GM18858 (cell line): ENCODE measurements at regions not wholly inside any gene's neighbourhood (a gene's known extent, or its start where the extent isn't known, plus 50 kb on each side); places are given as distances from the start of the nearest gene placed in this dataset.
"Not testable (repeated sequence)": the region's sequence is repeated elsewhere in the genome, so short reads cannot be mapped to it uniquely, and the experiment has no call there.

ENCODE experiments used
- ATAC-seq: cut with Tn5 transposase; IDR thresholded peaks from one replicate; pipeline ENCODE4 v1.9.1; 2021; ENCODE audit not compliant: unreplicated experiment

DNA sequence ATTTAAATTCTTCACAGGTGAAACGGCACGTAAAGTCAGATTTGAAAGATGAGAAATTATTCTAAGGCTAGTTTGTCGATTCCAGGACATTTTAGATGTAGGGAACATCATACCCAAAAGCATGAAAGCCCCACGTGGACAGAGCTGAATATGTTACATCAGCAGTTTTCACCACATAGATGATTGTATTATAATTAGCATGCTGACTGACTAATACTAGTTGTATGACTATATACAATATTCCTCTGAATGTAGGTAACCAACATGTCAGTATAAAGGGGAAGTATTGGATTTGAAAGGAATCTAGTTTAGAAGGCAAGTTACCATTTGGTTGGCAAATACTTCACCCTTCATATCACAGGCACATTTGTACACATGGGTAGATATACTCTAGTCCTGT lies 304.6 kb downstream of the UBE2NL start:
- not testable (repeated sequence) for ATAC-seq

DNA sequence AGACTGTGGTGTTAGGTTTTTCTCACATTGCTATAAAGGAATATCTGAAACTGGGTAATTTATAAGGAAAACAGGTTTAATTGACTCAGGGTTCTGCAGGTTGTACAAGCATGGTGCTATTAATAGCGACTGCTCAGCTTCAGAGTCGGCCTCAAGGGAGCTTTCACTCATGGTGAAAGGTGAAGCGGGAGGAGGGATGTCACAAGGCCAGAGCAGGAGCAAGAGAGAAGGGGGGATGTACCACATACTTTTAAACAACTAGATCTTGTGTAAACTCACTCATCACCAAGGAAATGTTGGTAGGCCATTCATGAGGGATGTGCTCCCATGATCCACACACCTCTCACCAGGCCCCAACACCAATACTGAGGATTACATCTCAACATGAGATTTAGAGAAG lies 313.2 kb downstream of the UBE2NL start:
- not testable (repeated sequence) for ATAC-seq

DNA sequence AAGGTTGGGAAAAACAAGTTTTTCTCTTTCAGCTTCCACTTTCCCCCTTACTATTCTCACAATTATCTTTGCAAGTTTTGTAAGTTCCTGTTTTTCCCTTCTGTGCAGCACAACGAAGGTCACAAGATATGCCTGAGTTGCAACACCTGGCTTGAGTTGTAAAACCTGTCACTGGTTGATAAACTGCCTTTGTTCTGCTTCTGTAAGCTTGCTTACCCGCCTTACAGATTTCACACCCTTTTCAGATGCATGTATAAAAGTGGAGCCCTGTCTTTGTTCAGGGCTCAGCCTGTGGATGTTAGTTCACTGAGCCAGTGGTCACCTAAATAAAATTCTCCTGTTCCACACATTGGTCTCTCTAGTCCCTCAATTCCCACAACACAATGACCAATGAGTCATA lies 318.9 kb downstream of the UBE2NL start:
- ATAC-seq = not testable (repeated sequence)

DNA sequence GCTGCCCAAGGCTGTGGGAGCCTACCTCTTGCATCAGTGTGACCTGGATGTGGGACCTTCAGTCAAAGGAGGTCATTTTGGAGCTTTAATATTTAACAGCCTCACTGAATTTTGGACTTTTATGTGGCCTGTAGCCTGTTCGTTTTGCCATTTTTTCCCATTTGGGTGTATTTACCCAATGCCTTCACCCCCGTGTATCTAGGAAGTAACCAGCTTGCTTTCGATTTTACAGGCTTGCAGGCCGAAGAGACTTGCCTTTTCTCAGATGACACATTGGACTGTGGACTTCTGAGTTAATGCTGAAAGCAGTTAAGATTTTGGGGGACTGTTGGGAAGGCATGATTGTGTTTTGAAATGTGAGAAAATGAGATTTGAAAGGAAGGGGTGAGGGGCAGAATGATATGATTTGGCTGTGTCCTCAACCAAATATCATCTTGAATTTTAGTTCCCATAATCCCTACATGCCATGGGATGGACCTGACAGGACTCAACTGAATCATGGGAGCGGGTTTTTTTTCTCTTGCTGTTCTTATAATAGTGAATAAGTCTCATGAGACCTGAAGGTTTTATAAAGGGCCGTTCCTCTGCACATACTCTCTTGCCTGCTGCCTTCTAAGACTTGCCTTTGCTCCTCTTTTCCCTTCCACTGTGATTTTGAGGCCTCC lies 324.6 kb downstream of the UBE2NL start:
- not testable (repeated sequence) for ATAC-seq

DNA sequence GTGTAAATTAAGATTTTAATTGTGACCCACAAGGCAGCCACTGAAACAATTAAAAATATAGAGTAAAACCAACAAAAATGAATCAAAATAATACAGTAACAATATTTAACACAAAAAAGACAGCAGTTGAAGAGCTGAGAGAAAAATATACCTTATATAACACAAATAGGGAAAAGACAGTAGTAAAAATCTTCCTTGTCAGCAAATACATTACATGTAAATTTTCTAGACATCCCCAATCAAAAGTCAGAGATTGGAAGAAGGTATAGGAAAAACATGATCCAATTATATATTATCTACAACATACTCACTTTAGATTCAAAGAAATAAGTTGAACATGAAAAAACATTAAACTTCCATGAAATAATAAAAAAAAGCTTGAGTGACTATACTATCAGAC lies 330.8 kb downstream of the UBE2NL start:
- no peak for ATAC-seq

DNA sequence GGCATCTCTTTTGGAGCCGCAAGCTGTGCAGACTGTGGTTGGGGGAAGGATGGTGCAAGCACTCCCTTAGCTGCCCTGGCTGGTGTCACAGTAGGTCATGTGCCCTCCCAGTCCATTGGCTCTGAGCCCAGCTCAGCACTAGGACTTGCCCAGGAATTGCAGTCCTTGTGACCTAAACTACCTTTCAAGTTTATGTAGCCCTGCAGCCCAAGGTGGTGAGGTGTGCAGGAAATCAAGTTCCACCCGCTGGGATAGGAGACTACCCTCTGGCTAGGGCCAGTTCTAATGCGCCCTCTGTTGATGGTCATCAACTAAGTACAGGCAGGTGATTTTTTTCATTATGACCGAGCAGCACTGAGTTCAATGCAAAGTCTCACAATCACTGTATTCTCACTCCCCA lies 335.2 kb downstream of the UBE2NL start:
- no peak for ATAC-seq

DNA sequence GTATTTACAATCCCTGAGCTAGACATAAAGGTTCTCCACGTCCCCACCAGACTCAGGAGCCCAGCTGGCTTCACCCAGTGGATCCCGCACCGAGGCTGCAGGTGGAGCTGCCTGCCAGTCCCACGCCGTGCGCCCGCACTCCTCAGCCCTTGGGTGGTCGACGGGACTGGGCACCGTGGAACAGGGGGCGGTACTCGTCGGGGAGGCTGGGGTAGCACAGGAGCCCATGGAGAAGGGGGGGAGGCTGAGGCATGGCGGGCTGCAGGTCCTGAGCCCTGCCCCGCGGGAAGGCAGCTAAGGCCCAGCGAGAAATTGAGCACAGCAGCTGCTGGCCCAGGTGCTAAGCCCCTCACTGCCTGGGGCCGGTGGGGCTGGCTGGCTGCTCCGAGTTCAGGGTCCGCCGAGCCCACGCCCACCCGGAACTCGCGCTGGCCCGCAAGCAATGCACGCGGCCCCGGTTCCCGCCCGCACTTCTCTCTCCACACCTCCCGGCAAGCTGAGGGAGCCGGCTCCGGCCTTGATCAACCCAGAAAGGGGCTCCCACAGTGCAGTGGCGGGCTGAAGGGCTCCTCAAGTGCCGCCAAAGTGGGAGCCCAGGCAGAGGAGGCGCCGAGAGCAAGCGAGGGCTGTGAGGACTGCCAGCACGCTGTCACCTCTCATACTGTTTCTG lies 347.4 kb downstream of the UBE2NL start:
- ATAC-seq = not testable (repeated sequence)

DNA sequence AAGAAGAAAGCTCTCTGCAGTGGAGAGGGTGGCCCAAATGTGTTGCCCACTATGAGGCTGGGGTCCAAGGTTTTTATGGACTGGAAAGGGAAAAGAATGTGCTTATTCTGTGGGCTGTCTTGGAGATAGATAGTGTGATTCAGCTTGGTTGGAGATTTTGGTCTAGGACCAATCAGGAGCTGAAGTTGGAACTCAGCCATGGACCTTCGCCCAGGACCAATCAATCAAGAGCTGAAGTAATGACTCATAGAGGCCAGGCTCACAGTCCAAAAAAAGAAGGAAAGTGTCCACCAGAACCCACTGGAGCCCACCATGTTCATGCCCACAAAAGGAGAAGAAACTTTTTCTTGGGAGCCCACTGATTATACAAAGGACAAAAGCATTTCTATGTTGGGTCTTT lies 369.5 kb downstream of the UBE2NL start:
- ATAC-seq = no peak

DNA sequence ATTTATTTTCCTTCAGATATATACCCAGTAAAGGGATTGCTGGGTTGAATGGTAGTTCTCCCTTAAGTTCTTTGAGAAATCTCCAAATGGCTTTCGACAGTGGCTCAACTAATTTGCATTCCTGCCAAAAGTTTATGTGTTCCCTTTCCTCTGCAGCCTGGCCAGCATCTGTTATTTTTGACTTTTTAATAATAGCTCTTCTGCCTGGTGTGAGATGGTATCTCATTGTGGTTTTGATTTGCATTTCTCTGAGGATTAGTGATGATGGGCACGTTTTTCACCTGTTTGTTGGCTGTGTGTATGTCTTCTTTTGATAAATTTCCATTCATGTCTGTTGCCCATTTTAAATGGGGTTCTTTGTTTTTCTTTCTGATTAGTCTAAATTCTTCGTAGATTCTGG lies 375.2 kb downstream of the UBE2NL start:
- no peak for ATAC-seq

DNA sequence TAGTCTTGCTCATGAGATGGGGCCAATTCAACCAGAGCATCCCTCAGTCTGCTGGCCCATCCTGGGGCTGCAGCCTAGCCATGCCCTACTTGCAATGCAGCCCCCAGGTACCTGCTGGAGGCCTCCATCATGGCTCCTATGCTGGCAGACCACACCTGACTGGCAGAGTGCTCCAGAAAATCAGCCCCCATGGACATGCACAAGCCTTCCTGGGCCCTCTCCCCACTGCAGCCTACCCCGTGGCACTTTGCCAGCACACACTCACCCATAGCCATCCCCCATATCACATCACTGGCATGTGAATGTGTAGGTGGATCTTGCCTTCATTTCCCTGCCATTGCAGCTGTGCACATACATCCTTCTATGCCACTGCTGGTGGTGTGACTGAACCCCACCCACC lies 381.8 kb downstream of the UBE2NL start:
- no peak for ATAC-seq

DNA sequence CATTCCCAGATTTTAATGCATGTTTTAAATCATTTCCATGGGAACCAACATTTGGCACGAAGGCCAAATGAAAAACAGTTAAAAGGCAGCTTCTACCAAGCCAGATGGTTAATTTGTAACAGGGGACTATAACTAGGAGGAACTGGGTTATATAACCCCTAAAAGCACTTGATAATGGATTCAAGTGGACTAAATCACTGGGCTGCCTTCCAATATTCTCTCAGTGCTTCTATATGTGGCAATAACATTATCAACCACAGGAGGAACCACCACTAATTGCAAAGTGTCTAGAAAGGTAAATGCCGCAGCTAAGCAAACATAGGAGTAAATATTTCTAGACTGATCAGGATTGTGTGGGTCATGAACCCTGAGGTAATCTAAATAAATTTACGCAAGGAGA lies 391.5 kb downstream of the UBE2NL start:
- no peak for ATAC-seq

DNA sequence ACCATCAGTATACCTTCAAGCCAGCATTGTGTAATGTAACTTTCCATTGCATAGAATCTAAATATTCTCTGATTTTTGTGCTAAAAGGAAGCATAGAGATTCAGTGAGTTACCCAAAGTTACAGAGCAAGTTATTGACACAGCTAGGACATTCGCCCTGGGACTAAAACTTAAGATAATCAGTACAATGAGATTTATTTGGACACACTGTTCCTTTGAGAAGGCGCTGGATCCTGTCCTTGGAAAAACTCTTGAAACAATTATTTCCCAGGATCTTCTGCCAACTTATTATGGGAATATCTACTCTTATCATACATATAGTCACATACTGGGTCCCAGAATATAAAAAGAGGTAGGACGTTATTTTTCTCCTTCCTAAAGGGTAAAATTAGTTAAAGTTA lies 392.0 kb downstream of the UBE2NL start:
- ATAC-seq = no peak

DNA sequence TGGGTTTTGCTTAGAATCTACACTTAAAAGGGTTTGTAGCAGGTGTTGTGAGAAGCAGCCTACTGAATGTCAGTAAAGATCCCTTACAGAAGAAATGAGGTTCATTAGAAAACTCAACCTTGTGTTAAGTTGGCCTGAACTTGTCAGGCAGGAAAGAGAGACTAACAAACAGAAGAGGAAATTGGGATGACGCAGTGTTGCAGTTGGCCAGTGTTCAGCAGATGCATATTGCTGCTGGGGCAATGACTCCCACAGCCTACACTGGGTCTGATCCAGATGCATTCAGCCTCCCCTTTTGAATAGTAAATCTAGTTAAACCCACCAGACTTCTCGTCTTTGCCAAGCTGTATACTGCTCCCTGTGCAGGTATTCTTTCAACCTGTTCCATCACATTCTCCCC lies 409.4 kb downstream of the UBE2NL start:
- no peak for ATAC-seq

DNA sequence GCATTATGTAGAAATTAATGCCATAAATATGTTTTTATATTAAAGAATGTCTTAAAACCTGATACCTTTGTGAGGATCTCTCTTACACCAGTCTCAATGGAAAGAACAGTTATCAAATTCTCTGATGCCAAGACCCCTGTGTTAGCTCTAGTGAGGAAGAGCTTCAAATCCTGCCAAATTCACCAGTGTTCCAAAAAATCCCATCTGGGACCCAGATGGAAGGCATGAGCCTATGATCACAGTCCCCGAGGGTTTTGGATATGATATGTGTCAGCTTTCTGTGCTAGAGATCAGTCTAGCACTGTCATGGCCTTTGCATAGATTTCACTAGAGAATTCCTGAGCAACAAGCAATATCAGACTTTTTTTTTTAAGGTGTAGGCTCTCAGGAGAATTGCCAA lies 412.1 kb downstream of the UBE2NL start:
- ATAC-seq = no peak

DNA sequence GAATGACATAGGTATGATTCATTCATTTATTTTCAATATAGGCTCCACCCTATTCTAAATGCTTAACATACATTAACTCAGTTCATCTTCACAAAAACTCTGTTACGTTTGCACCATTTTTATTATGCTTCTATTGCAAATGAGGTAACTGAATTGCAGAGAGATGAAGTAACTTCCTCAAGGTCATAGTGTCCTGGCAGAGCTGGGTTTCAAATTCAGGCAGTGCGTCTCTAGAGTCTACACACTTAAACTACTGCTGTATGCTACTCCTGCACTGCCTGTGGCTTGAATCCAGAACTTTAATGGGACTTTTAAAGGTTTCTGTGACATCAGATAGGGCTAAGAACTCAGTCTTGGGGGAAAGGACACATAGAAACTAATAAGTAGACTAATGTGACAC lies 413.4 kb downstream of the UBE2NL start:
- ATAC-seq = no peak

DNA sequence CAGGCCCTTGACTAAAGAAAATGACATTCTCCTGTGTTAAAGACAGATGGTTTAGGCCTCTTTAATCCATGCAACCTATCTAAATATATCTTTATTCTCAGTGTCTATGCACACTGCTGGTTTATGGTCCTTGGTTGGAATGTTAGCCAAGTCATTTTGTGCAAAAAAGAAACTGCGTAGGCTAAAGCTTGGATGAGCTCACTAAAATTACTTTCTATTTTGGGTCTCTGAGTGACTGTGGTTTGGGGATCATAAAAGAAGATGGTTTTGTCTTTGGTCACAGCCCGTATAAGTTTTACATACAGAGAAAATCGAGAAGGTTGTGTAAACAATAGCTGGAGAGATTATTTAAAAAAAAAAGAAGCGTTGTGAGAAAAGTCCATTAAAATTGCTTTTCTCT lies 443.6 kb downstream of the UBE2NL start:
- ATAC-seq = no peak

DNA sequence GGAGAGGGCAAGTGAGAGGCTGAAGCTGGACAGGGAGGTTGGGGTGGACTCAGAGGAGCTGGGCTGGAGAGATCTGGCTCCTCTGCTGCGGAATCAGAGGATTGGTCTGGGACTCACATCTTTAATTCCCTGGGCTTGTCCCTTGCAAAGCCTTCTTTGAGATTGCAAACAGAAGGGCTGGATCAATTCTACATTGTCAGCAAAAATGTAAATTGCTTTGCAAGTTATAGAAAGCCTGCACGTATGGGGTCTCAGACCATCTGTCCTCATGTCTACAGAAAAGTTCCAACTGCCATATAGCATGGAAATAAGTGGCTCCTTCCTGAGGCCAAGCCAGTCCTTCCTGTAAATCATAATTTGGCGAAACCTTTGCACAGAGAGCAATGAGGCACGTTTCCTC lies 449.6 kb downstream of the UBE2NL start:
- no peak for ATAC-seq

DNA sequence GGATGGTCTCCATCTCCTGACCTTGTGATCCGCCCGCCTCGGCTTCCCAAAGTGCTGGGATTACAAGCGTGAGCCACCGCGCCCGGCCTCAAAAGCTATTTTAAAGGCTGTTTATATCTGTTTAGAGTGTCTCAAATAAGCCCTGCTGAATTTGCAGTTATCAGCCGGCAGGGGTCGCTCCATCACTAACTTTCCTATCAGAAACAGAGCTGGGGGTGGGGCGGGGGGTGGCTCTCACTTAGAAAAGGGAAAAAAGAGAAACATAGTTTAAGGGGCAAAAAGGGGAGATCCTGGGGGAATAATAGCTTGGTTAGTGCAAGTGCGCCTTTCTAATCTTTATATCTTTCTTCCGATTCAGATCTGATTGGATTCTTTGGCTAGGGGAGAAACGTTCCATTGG lies 450.7 kb downstream of the UBE2NL start:
- ATAC-seq = no peak

DNA sequence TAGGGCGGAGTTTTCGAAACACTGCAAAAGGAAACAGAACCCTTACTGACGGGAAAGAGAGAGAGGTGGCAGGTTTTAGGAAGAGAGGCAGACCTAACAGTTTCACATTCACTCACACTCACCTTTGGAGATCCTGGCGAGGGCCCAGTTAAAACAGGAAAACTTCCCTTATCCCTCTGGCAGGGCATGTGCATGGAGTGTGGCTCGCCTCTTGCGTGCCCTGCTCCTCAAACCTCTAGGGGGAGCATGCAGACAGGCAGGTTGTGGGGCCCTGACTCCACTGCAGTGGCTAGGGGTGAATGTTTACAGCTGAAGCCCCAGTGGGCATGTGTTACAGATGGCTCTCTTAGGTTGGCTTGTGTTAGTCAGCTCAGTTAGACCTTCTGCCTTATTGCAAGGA lies 451.5 kb downstream of the UBE2NL start:
- ATAC-seq = no peak

DNA sequence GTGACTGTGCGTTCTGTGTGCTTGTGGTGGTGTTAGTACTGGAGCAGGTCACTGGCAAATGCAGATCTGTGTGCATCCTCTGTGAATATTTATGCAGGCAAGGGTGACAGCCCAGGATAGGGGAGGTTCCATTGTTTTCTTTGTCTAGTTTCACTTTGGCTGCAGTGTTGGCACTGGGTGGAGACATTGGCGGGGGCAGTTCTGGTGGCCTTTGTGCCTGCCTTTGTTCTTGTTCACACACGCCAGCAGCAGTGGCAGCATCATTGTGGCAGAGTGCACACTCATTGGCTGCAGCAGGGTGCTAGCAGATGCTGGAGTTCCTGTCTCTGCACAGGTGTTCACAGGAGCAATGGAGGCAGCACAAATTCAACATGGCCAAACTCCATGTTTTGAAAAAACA lies 495.3 kb downstream of the UBE2NL start:
- ATAC-seq = no peak

DNA sequence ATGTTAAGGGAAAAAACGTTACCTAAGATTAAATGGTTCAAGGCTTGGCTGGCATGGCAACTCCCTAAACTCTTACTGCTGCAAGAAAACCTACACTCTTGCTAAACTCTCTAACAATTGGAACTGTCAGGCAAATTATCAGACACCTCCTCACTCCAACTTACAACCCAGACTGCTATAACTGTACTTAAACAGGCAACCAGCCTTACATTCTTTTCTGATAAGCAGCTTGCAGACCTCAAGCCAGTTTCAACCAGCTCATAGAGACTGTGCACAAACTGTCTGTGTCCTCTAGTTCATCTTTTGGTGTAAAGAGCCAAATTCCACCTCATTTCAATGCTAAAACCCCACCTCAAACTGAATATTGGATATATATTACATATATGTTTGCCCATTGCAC lies 504.9 kb downstream of the UBE2NL start:
- no peak for ATAC-seq
